H9 (cell line): ENCODE measurements at regions not wholly inside any gene's neighbourhood (a gene's known extent, or its start where the extent isn't known, plus 50 kb on each side); places are given as distances from the start of the nearest gene placed in this dataset.

Experiments
- DNase-seq: peaks from one replicate; pipeline ENCODE4 v3.0.0-alpha.2; 2017
- H2AFZ ChIP-seq: one replicate; pipeline ENCODE4 v1.6.1; 2013; ENCODE audit warnings: mild to moderate bottlenecking, low read length, control low read depth, moderate library complexity
- H2AK5ac ChIP-seq: 2 replicates; pipeline ENCODE4 v1.6.1; 2013; ENCODE audit warnings: low read length, control low read depth, mixed read lengths; ENCODE audit not compliant: insufficient read length
- H2BK120ac ChIP-seq: one replicate; pipeline ENCODE4 v1.6.1; 2013; ENCODE audit warnings: low read depth, mild to moderate bottlenecking, low read length, control low read depth, inconsistent platforms; ENCODE audit not compliant: poor library complexity, severe bottlenecking
- H2BK12ac ChIP-seq: 2 replicates; pipeline ENCODE4 v1.6.1; 2013; ENCODE audit warnings: low read length, control low read depth, mixed read lengths, low read depth; ENCODE audit not compliant: insufficient read length
- H2BK15ac ChIP-seq: 2 replicates; pipeline ENCODE4 v1.6.1; 2013; ENCODE audit warnings: low read depth, low read length, control low read depth
- H2BK20ac ChIP-seq: one replicate; pipeline ENCODE4 v1.6.1; 2013; ENCODE audit warnings: low read depth, mild to moderate bottlenecking, low read length, control low read depth, inconsistent platforms; ENCODE audit not compliant: poor library complexity, severe bottlenecking
- H2BK5ac ChIP-seq: 2 replicates; pipeline ENCODE4 v1.6.1; 2013; ENCODE audit warnings: low read length, control low read depth, mixed read lengths; ENCODE audit not compliant: insufficient read length
- H3K14ac ChIP-seq: 2 replicates; pipeline ENCODE4 v1.6.1; 2013; ENCODE audit warnings: low read length, control low read depth; ENCODE audit not compliant: insufficient read depth
- H3K18ac ChIP-seq: 2 replicates; pipeline ENCODE4 v1.6.1; 2013; ENCODE audit warnings: low read depth, mild to moderate bottlenecking, mixed read lengths, low read length, control low read depth; ENCODE audit not compliant: insufficient read length
- H3K23ac ChIP-seq: 2 replicates; pipeline ENCODE4 v1.6.1; 2013; ENCODE audit warnings: low read length, control low read depth, mixed read lengths, low read depth; ENCODE audit not compliant: insufficient read length
- H3K23me2 ChIP-seq: 2 replicates; pipeline ENCODE4 v1.6.1; 2013; ENCODE audit warnings: low read depth, mild to moderate bottlenecking, mixed read lengths, low read length, control low read depth; ENCODE audit not compliant: insufficient read length, poor library complexity, severe bottlenecking
- H3K27ac ChIP-seq: 2 replicates; pipeline ENCODE4 v1.5.1; 2013; ENCODE audit warnings: low read length, control low read depth, mixed read lengths, low read depth; ENCODE audit not compliant: insufficient read length
- H3K27me3 ChIP-seq: 2 replicates; pipeline ENCODE4 v1.6.1; 2013; ENCODE audit warnings: low read length, control low read depth, inconsistent platforms; ENCODE audit not compliant: insufficient read depth
- H3K4ac ChIP-seq: 2 replicates; pipeline ENCODE4 v1.6.1; 2013; ENCODE audit warnings: low read depth, mild to moderate bottlenecking, control low read depth, inconsistent platforms, low read length, moderate library complexity
- H3K4me1 ChIP-seq: 2 replicates; pipeline ENCODE4 v1.6.1; 2013; ENCODE audit warnings: low read length, control low read depth, inconsistent platforms; ENCODE audit not compliant: insufficient read depth
- H3K4me2 ChIP-seq: 2 replicates; pipeline ENCODE4 v1.6.1; 2013; ENCODE audit warnings: low read length, control low read depth, mixed read lengths; ENCODE audit not compliant: insufficient read length, insufficient read depth
- H3K56ac ChIP-seq: 2 replicates; pipeline ENCODE4 v1.6.1; 2013; ENCODE audit warnings: low read depth, mild to moderate bottlenecking, mixed read lengths, low read length, control low read depth; ENCODE audit not compliant: insufficient read length
- H3K79me1 ChIP-seq: 2 replicates; pipeline ENCODE4 v1.6.1; 2013; ENCODE audit warnings: low read depth, mild to moderate bottlenecking, moderate library complexity, low read length, control low read depth, inconsistent platforms; ENCODE audit not compliant: insufficient read depth, poor library complexity, severe bottlenecking
- H3K79me2 ChIP-seq: 2 replicates; pipeline ENCODE4 v1.6.1; 2013; ENCODE audit warnings: low read length, control low read depth, inconsistent platforms; ENCODE audit not compliant: insufficient read depth
- H3K9ac ChIP-seq: 2 replicates; pipeline ENCODE4 v1.6.1; 2013; ENCODE audit warnings: low read length, control low read depth, mixed read lengths; ENCODE audit not compliant: insufficient read length; ENCODE audit errors: extremely low read depth
- H3K9me3 ChIP-seq: one replicate; pipeline ENCODE4 v1.6.1; 2013; ENCODE audit warnings: low read depth, low read length, inconsistent platforms; ENCODE audit not compliant: control insufficient read depth
- H3T11ph ChIP-seq: one replicate; pipeline ENCODE4 v1.6.1; 2013; ENCODE audit warnings: mild to moderate bottlenecking, low read length, control low read depth, inconsistent platforms
- H4K20me1 ChIP-seq: one replicate; pipeline ENCODE4 v1.6.1; 2013; ENCODE audit not compliant: control insufficient read depth, insufficient read length, insufficient read depth
- H4K5ac ChIP-seq: 2 replicates; pipeline ENCODE4 v1.6.1; 2013; ENCODE audit warnings: low read depth, mild to moderate bottlenecking, mixed read lengths, low read length, control low read depth; ENCODE audit not compliant: insufficient read length
- H4K8ac ChIP-seq: replicated peaks from 2 replicates; pipeline ENCODE4 v1.6.1; 2013; ENCODE audit warnings: low read length, control low read depth, mixed read lengths, low read depth; ENCODE audit not compliant: insufficient read length
- H4K91ac ChIP-seq: 2 replicates; pipeline ENCODE4 v1.6.1; 2013; ENCODE audit warnings: low read depth, mild to moderate bottlenecking, moderate library complexity, mixed read lengths, low read length, control low read depth; ENCODE audit not compliant: insufficient read length
- H3K27ac Mint-ChIP-seq, 3 experiments: 2 replicates in 2 of 3; 3 replicates in 1 of 3; pipeline ENCODE4 v1.8.0; 2020 to 2021; ENCODE audit warnings: mixed read lengths in 3 of 3, mild to moderate bottlenecking in 1 of 3, moderate library complexity in 1 of 3
- H3K27me3 Mint-ChIP-seq: 2 replicates; pipeline ENCODE4 v1.8.0; 2021; ENCODE audit warnings: low read depth, mild to moderate bottlenecking, moderate library complexity, mixed read lengths
- H3K36me3 Mint-ChIP-seq, 3 experiments: 2 replicates in 2 of 3; 3 replicates in 1 of 3; pipeline ENCODE4 v1.8.0; 2020 to 2021; ENCODE audit warnings: low read depth in 3 of 3, mixed read lengths in 3 of 3; ENCODE audit not compliant: insufficient read depth in 1 of 3
- H3K4me1 Mint-ChIP-seq, 2 experiments: 2 replicates each; pipeline ENCODE4 v1.8.0; 2020; ENCODE audit warnings: mixed read lengths in 2 of 2
- H3K4me3 Mint-ChIP-seq, 2 experiments: 2 replicates in 1 of 2; 3 replicates in 1 of 2; pipeline ENCODE4 v1.8.0; 2020 to 2021; ENCODE audit warnings: mild to moderate bottlenecking in 2 of 2, mixed read lengths in 2 of 2, moderate library complexity in 1 of 2
- H3K9me3 Mint-ChIP-seq, 2 experiments: 2 replicates in 1 of 2; 3 replicates in 1 of 2; pipeline ENCODE4 v1.8.0; 2020; ENCODE audit warnings: mild to moderate bottlenecking in 2 of 2, mixed read lengths in 2 of 2, moderate library complexity in 1 of 2
- CTCF ChIP-seq: fragments of 200-600 bp; sonication (generic); conservative IDR thresholded peaks from 3 replicates; pipeline ENCODE4 v1.8.0; 2021; ENCODE audit warnings: antibody characterized with exemption, mild to moderate bottlenecking
- WGBS: extraction: QIAGEN DNeasy Blood & Tissue Kit; methylation state at CpG from one replicate; pipeline ENCODE4 v1.1.7; 2013; ENCODE audit warnings: missing lambda C conversion rate, low lambda C conversion rate, mixed read lengths; ENCODE audit not compliant: insufficient read length; ENCODE audit errors: extremely low coverage; 5-methylcytosine and 5-hydroxymethylcytosine counted together

GRCh38 chr20:40604416-40604815, 84.6 kb downstream of the MAFB start:
- no peaks in the 10 kb centered on the region for H4K20me1 ChIP-seq
- no peak overlapping the region for H2BK20ac ChIP-seq
- no peak overlapping the region for H2BK12ac ChIP-seq
- DNase-seq, result no peak
- TF ChIP-seq CTCF, result no peak
- H3K14ac ChIP-seq, result no peak overlapping the region
- peaks cover 0 to under 1% (median under 1%) of the 10 kb centered on the region in 3 experiments; a peak in 1 of 7 replicates for H3K36me3 Mint-ChIP-seq
- no peaks in the 10 kb centered on the region for H3K79me1 ChIP-seq
- no peak overlapping the region for H3K56ac ChIP-seq
- H3K9ac ChIP-seq, result no peak overlapping the region
- no peak overlapping the region for H4K8ac ChIP-seq
- H3T11ph ChIP-seq, result no peak overlapping the region
- H3K27ac Mint-ChIP-seq, result no peak overlapping the region
- H3K9me3 ChIP-seq, result no peaks in the 10 kb centered on the region
- H2AK5ac ChIP-seq, result no peak overlapping the region
- H3K79me2 ChIP-seq, result no peaks in the 10 kb centered on the region
- H3K23me2 ChIP-seq, result no peaks in the 10 kb centered on the region
- H2BK5ac ChIP-seq, result no peak overlapping the region
- no peaks in the 10 kb centered on the region; the same call in 1 of the 2 replicates for H3K27me3 Mint-ChIP-seq
- H2BK15ac ChIP-seq, result no peak overlapping the region
- H3K4me2 ChIP-seq, result no peak overlapping the region
- no peaks in the 10 kb centered on the region for H3K27me3 ChIP-seq
- H4K5ac ChIP-seq, result no peak overlapping the region
- H3K23ac ChIP-seq, result no peak overlapping the region
- no peaks in the 10 kb centered on the region for H3K4me1 ChIP-seq
- no peak overlapping the region for H3K4ac ChIP-seq
- H3K4me1 Mint-ChIP-seq, result peaks cover 0 to 11% of the 10 kb centered on the region in 2 experiments; a peak in 3 of 4 replicates
- no peak overlapping the region for H2BK120ac ChIP-seq
- H3K9me3 Mint-ChIP-seq, result peaks cover under 1 to 7% of the 10 kb centered on the region in 2 experiments; a peak in 3 of 5 replicates
- no peak overlapping the region for H2AFZ ChIP-seq
- H4K91ac ChIP-seq, result no peak overlapping the region
- no peak overlapping the region for H3K18ac ChIP-seq
- no CpG with 5 or more reads among the region's 5 CpGs for WGBS
- no peak overlapping the region for H3K27ac ChIP-seq
- no peak overlapping the region for H3K4me3 Mint-ChIP-seq
